Endothelial cell of umbilical vein (primary cell): ENCODE measurements at regions not wholly inside any gene's neighbourhood (a gene's known extent, or its start where the extent isn't known, plus 50 kb on each side); places are given as distances from the start of the nearest gene placed in this dataset.

Experiments
- BruUV-seq: library from RNA; stranded (reverse); fragments of 400-500 nt; replicated peaks from 2 replicates; lab custom pipeline; 2021; lab: Mats Ljungman, UMichigan
- CTCF ChIA-PET: fragments of 300-600, 350-600 bp; sonication (Branson Sonifier 250); formaldehyde crosslinking; loops from one replicate; lab custom pipeline; 2021; ENCODE audit warnings: antibody characterized with exemption, inconsistent platforms; lab: Charles Lee
- POLR2A ChIA-PET: fragments of 300-600, 350-600 bp; sonication (Branson Sonifier 250); formaldehyde crosslinking; loops from one replicate; lab custom pipeline; 2021; ENCODE audit warnings: antibody characterized with exemption, inconsistent platforms; lab: Charles Lee
- DNase-seq: peaks from one replicate; pipeline ENCODE4 v3.0.0-alpha.2; 2011; ENCODE audit warnings: low read depth, low spot score
- FAIRE-seq: peaks from 2 replicates; lab custom pipeline; 2011; peaks lifted over from hg19 to GRCh38; lab: Jason Lieb, UNC
- H2AFZ ChIP-seq: 2 replicates; pipeline ENCODE4 v1.6.0; 2012; ENCODE audit warnings: low read depth, low read length, control low read depth, inconsistent platforms
- H3K27ac ChIP-seq: 2 replicates; pipeline ENCODE4 v1.5.1; 2011; ENCODE audit warnings: low read depth, mild to moderate bottlenecking, control low read depth, low read length, moderate library complexity; ENCODE audit not compliant: insufficient read depth
- H3K27me3 ChIP-seq, 2 experiments: 2 replicates each; pipeline versions ENCODE4 v1.6.0 to v1.6.1; 2011; ENCODE audit warnings: low read length in 2 of 2, mixed read lengths in 1 of 2; ENCODE audit not compliant: control insufficient read depth in 2 of 2, insufficient read depth in 2 of 2
- H3K36me3 ChIP-seq, 2 experiments: 2 replicates in 1 of 2; 3 replicates in 1 of 2; pipeline ENCODE4 v1.5.1; 2011; ENCODE audit warnings: low read length in 2 of 2, mild to moderate bottlenecking in 1 of 2, moderate library complexity in 1 of 2; ENCODE audit not compliant: control insufficient read depth in 2 of 2, insufficient read depth in 2 of 2; ENCODE audit errors: extremely low read depth in 1 of 2
- H3K4me1 ChIP-seq: 3 replicates; pipeline ENCODE4 v1.5.1; 2011; ENCODE audit warnings: mild to moderate bottlenecking, low read length; ENCODE audit not compliant: control insufficient read depth, insufficient read depth; ENCODE audit errors: extremely low read depth
- H3K4me2 ChIP-seq: 2 replicates; pipeline ENCODE4 v1.6.1; 2011; ENCODE audit warnings: low read length, control low read depth, mixed read lengths; ENCODE audit not compliant: insufficient read depth
- H3K4me3 ChIP-seq, 3 experiments: fragments of 200-600 bp in 1 of 3; sonication (generic), shearing (Covaris generic) in 1 of 3; replicated peaks in 1 of 3; 2 replicates each; pipeline ENCODE4 v1.5.1; 2011 to 2016; ENCODE audit warnings: control low read depth in 3 of 3, low read length in 3 of 3, mild to moderate bottlenecking in 2 of 3, inconsistent platforms in 1 of 3, low read depth in 1 of 3, moderate library complexity in 1 of 3; ENCODE audit not compliant: insufficient read depth in 1 of 3
- H3K79me2 ChIP-seq: 2 replicates; pipeline ENCODE4 v1.6.0; 2012; ENCODE audit warnings: low read length, inconsistent platforms; ENCODE audit not compliant: control insufficient read depth, insufficient read depth
- H3K9ac ChIP-seq: replicated peaks from 2 replicates; pipeline ENCODE3; 2011; ENCODE audit warnings: low read length, control low read depth; ENCODE audit not compliant: insufficient read depth; ENCODE audit errors: extremely low read depth
- H3K9me1 ChIP-seq: replicated peaks from 3 replicates; pipeline ENCODE4 v1.6.0; 2011; ENCODE audit warnings: mild to moderate bottlenecking, low read length; ENCODE audit not compliant: control insufficient read depth, insufficient read depth; ENCODE audit errors: extremely low read depth
- H3K9me3 ChIP-seq: replicated peaks from 2 replicates; pipeline ENCODE4 v1.5.1; 2012; ENCODE audit warnings: low read length, inconsistent platforms; ENCODE audit not compliant: control insufficient read depth, insufficient read depth
- H4K20me1 ChIP-seq: replicated peaks from 2 replicates; pipeline ENCODE3; 2011; ENCODE audit warnings: mild to moderate bottlenecking, low read length; ENCODE audit not compliant: control insufficient read depth, insufficient read depth; ENCODE audit errors: extremely low read depth
- CTCF ChIP-seq, 2 donors: IDR thresholded peaks; 1 replicate in 1 of 2; 2 replicates in 1 of 2; pipeline ENCODE4 v1.5.1; 2011; ENCODE audit warnings: low read length in 2 of 2, mild to moderate bottlenecking in 2 of 2, moderate library complexity in 2 of 2, control low read depth in 1 of 2, inconsistent platforms in 1 of 2, low read depth in 1 of 2; ENCODE audit not compliant: insufficient read depth in 1 of 2; ENCODE audit errors: extremely low read depth in 1 of 2
- EZH2 ChIP-seq: IDR thresholded peaks from 2 replicates; pipeline ENCODE4 v1.6.1; 2012; ENCODE audit warnings: borderline replicate concordance, low read depth, mild to moderate bottlenecking, moderate library complexity, low read length, inconsistent platforms; ENCODE audit not compliant: severe bottlenecking
- FOS ChIP-seq: IDR thresholded peaks from 2 replicates; pipeline ENCODE4 v1.6.1; 2011; ENCODE audit warnings: mild to moderate bottlenecking, low read length, moderate library complexity, borderline replicate concordance; ENCODE audit not compliant: insufficient read depth
- GATA2 ChIP-seq: IDR thresholded peaks from 2 replicates; pipeline ENCODE4 v1.7.0; 2011; ENCODE audit warnings: low read depth, mild to moderate bottlenecking, moderate library complexity, mixed read lengths, low read length; ENCODE audit not compliant: insufficient read length, insufficient read depth
- JUN ChIP-seq: IDR thresholded peaks from 2 replicates; pipeline ENCODE4 v1.6.1; 2011; ENCODE audit warnings: borderline replicate concordance, low read depth; ENCODE audit not compliant: insufficient read length, insufficient read depth
- MAX ChIP-seq: IDR thresholded peaks from 2 replicates; pipeline ENCODE4 v1.6.1; 2011; ENCODE audit not compliant: insufficient read depth, insufficient read length
- MYC ChIP-seq: IDR thresholded peaks from one replicate; pipeline ENCODE4 v1.6.1; 2011; ENCODE audit warnings: mild to moderate bottlenecking, low read depth, low read length
- POLR2A ChIP-seq: IDR thresholded peaks from 2 replicates; pipeline ENCODE4 v1.6.1; 2012; ENCODE audit warnings: low read depth, mild to moderate bottlenecking, control low read depth, low read length
- POLR2AphosphoS5 ChIP-seq: IDR thresholded peaks from 2 replicates; pipeline ENCODE4 v1.6.1; 2012; ENCODE audit warnings: low read depth, mild to moderate bottlenecking, control low read depth, low read length, moderate library complexity; ENCODE audit not compliant: insufficient read depth
- dilution Hi-C: fragments of 300-500 bp; cut with MboI; formaldehyde crosslinking; loops from one replicate; pipeline ENCODE4 v1.15.0; 2019; ENCODE audit warnings: low sequenced_read_pairs; ENCODE audit not compliant: extremely low pct_ligation_motif_present
- intact Hi-C: fragments of 100-400 bp; cut with micrococcal nuclease; formaldehyde crosslinking; loops from one replicate; pipeline ENCODE4 v1.10.0; 2022

- no TSS peak for BruUV-seq
- dilution Hi-C loops (no loop called here), intact Hi-C loops (no loop called here)
- no peaks in the 10 kb centered on the region for H3K4me1 ChIP-seq
- H2AFZ ChIP-seq, result no peak overlapping the region
- H3K9ac ChIP-seq, result no peak overlapping the region
- FAIRE-seq (no peak), DNase-seq (no peak)
- no peaks in the 10 kb centered on the region for H3K79me2 ChIP-seq
- no peaks in the 10 kb centered on the region for H3K9me1 ChIP-seq
- H4K20me1 ChIP-seq, result no peaks in the 10 kb centered on the region
- TF ChIP-seq POLR2AphosphoS5, result no peak
- H3K27ac ChIP-seq, result no peak overlapping the region
- no peak overlapping the region for H3K4me2 ChIP-seq
- no peak overlapping the region for H3K4me3 ChIP-seq
- POLR2A ChIA-PET, result no interaction called here
- no peaks in the 10 kb centered on the region for H3K27me3 ChIP-seq
- H3K36me3 ChIP-seq, result no peaks in the 10 kb centered on the region
- CTCF ChIA-PET, result no interaction called here
- no peaks in the 10 kb centered on the region for H3K9me3 ChIP-seq
These were observed 635.7 kb downstream of the FBXO15 start for GRCh38 chr18:73511771-73512503.

GRCh38 chr18:73509460-73509859, 638.2 kb downstream of the FBXO15 start:
- DNase-seq (no peak), FAIRE-seq (no peak)
- no peaks in the 10 kb centered on the region for H3K4me1 ChIP-seq
- BruUV-seq, result no TSS peak
- no peak for TF ChIP-seq POLR2AphosphoS5
- TF ChIP-seq POLR2A, result no peak
- TF ChIP-seq JUN, result no peak
- TF ChIP-seq MAX, result no peak
- no peak for TF ChIP-seq CTCF (IDR thresholded peaks at IDR 0.05; ENCODE audit: extremely low read depth in 1 of 2, insufficient read depth in 1 of 2, low read depth in 1 of 2, low read length in 2 of 2)
- TF ChIP-seq GATA2, result no peak
- TF ChIP-seq FOS, result no peak
- TF ChIP-seq MYC, result no peak
- no peak for TF ChIP-seq EZH2
- H3K27ac ChIP-seq, result no peak overlapping the region
- no peak overlapping the region for H2AFZ ChIP-seq
- H3K9me3 ChIP-seq, result no peaks in the 10 kb centered on the region
- no peaks in the 10 kb centered on the region for H4K20me1 ChIP-seq
- no peak overlapping the region for H3K4me2 ChIP-seq
- intact Hi-C loops, result no loop called here
- no peaks in the 10 kb centered on the region for H3K9me1 ChIP-seq
- no peaks in the 10 kb centered on the region for H3K27me3 ChIP-seq
- H3K4me3 ChIP-seq, result no peak overlapping the region
- H3K79me2 ChIP-seq, result no peaks in the 10 kb centered on the region
- dilution Hi-C loops, result no loop called here
- H3K9ac ChIP-seq, result no peak overlapping the region
- POLR2A ChIA-PET, result no interaction called here
- CTCF ChIA-PET, result no interaction called here
- no peaks in the 10 kb centered on the region for H3K36me3 ChIP-seq
